GM23248 (cell line): ENCODE measurements at regions not wholly inside any gene's neighbourhood (a gene's known extent, or its start where the extent isn't known, plus 50 kb on each side); places are given as distances from the start of the nearest gene placed in this dataset.

Source experiments
- DNase-seq: peaks from one replicate; pipeline ENCODE4 v3.0.0-alpha.2; 2015
- H2AFZ ChIP-seq: fragments of 200-600 bp; sonication (generic); 2 replicates; pipeline ENCODE4 v1.6.1; 2016; ENCODE audit warnings: antibody characterized with exemption
- H3F3A ChIP-seq: fragments of 200-600 bp; sonication (generic); 2 replicates; pipeline ENCODE4 v1.6.1; 2016; ENCODE audit warnings: mild to moderate bottlenecking, antibody characterized with exemption, mixed run types; ENCODE audit not compliant: insufficient read depth
- H3K27ac ChIP-seq: fragments of 200-600 bp; sonication (generic); 2 replicates; pipeline ENCODE4 v1.5.1; 2016; ENCODE audit warnings: mild to moderate bottlenecking
- H3K27me3 ChIP-seq: fragments of 200-600 bp; sonication (generic); replicated peaks from 2 replicates; pipeline ENCODE4 v1.6.1; 2016; ENCODE audit warnings: mild to moderate bottlenecking; ENCODE audit not compliant: insufficient read depth
- H3K36me3 ChIP-seq: fragments of 200-600 bp; sonication (generic); 2 replicates; pipeline ENCODE4 v1.6.1; 2016; ENCODE audit warnings: low read depth, mild to moderate bottlenecking
- H3K4me1 ChIP-seq: fragments of 200-600 bp; sonication (generic); 2 replicates; pipeline ENCODE4 v1.6.1; 2016; ENCODE audit warnings: mild to moderate bottlenecking; ENCODE audit not compliant: insufficient read depth
- H3K4me2 ChIP-seq: fragments of 200-600 bp; sonication (generic); one replicate; pipeline ENCODE4 v1.6.1; 2016; ENCODE audit warnings: mild to moderate bottlenecking; ENCODE audit not compliant: unreplicated experiment
- H3K4me3 ChIP-seq: fragments of 200-600 bp; sonication (generic); 2 replicates; pipeline ENCODE4 v1.5.1; 2016; ENCODE audit warnings: mild to moderate bottlenecking
- H3K79me2 ChIP-seq: fragments of 200-600 bp; sonication (generic); 2 replicates; pipeline ENCODE4 v1.6.1; 2016; ENCODE audit warnings: mild to moderate bottlenecking; ENCODE audit not compliant: insufficient read depth
- H3K9ac ChIP-seq: fragments of 200-600 bp; sonication (generic); 2 replicates; pipeline ENCODE4 v1.6.1; 2016; ENCODE audit warnings: mild to moderate bottlenecking
- H3K9me2 ChIP-seq: fragments of 200-600 bp; sonication (generic); 2 replicates; pipeline ENCODE4 v1.6.1; 2016; ENCODE audit warnings: mixed run types, mild to moderate bottlenecking, moderate library complexity; ENCODE audit not compliant: insufficient read depth
- H3K9me3 ChIP-seq: fragments of 200-600 bp; sonication (generic); one replicate; pipeline ENCODE4 v1.6.1; 2017; ENCODE audit warnings: low read depth
- H4K20me1 ChIP-seq: fragments of 200-600 bp; sonication (generic); 2 replicates; pipeline ENCODE4 v1.6.0; 2016; ENCODE audit not compliant: insufficient read depth
- EZH2 ChIP-seq: fragments of 200-600 bp; sonication (generic); IDR thresholded peaks from 2 replicates; pipeline ENCODE4 v1.6.1; 2018; ENCODE audit warnings: antibody characterized with exemption, mild to moderate bottlenecking; ENCODE audit not compliant: insufficient read depth, poor library complexity, severe bottlenecking
- EZH2phosphoT487 ChIP-seq: fragments of 200-600 bp; sonication (generic); IDR thresholded peaks from 2 replicates; pipeline ENCODE4 v1.6.1; 2018; ENCODE audit warnings: antibody characterized with exemption, moderate library complexity, mild to moderate bottlenecking, low read depth; ENCODE audit not compliant: insufficient read depth
- WGBS, 2 experiments: methylation state at CpG; one replicate each; pipeline ENCODE4 v1.1.6; 2015 to 2017; ENCODE audit warnings: low lambda C conversion rate in 2 of 2, low coverage in 1 of 2; ENCODE audit errors: missing lambda C conversion rate in 2 of 2; 5-methylcytosine and 5-hydroxymethylcytosine counted together
- in situ Hi-C: fragments of 300-500 bp; cut with MboI; formaldehyde crosslinking; loops from 2 replicates; pipeline ENCODE4 v1.15.0; 2020

- Histone ChIP-seq H3K36me3 (no peaks in the 10 kb centered on the region), H3F3A (no peaks in the 10 kb centered on the region), H3K27ac (no peak overlapping the region), H3K4me1 (no peaks in the 10 kb centered on the region), H3K4me3 (no peak overlapping the region), H2AFZ (no peak overlapping the region), H3K9ac (no peak overlapping the region), H3K9me3 (no peaks in the 10 kb centered on the region), H3K27me3 (no peaks in the 10 kb centered on the region), H3K79me2 (no peaks in the 10 kb centered on the region), H3K9me2 (no peaks in the 10 kb centered on the region), H3K4me2 (no peak overlapping the region), H4K20me1 (no peaks in the 10 kb centered on the region)
- DNase-seq = no peak
- in situ Hi-C loops = no loop called here
- TF ChIP-seq EZH2 (no peak), EZH2phosphoT487 (no peak)
- 10 to 21% methylated on average over 3 of the region's 3 CpGs for WGBS, 2 experiments
These were observed 274.2 kb upstream of the MYOCD start for GRCh38 chr17:12391468-12391867.

GRCh38 chr17:12395733-12396354, 269.8 kb upstream of the MYOCD start:
- Histone ChIP-seq H3K9ac (no peak overlapping the region), H4K20me1 (no peaks in the 10 kb centered on the region), H3K27me3 (no peaks in the 10 kb centered on the region), H3K4me1 (no peaks in the 10 kb centered on the region), H3K9me3 (no peaks in the 10 kb centered on the region), H3K36me3 (no peaks in the 10 kb centered on the region), H3K4me2 (no peak overlapping the region), H3F3A (no peaks in the 10 kb centered on the region), H3K4me3 (no peak overlapping the region), H3K27ac (no peak overlapping the region), H3K79me2 (no peaks in the 10 kb centered on the region), H3K9me2 (no peaks in the 10 kb centered on the region), H2AFZ (no peak overlapping the region)
- in situ Hi-C loops = no loop called here
- no peak for TF ChIP-seq EZH2
- no peak for TF ChIP-seq EZH2phosphoT487
- 19 to 23% methylated on average over 5 of the region's 5 CpGs for WGBS, 2 experiments
- peak; percentile 20 for DNase-seq

- Histone ChIP-seq H3K4me3 (no peak overlapping the region), H3K27ac (no peak overlapping the region), H3K9ac (no peak overlapping the region), H3K9me2 (no peaks in the 10 kb centered on the region), H3K79me2 (no peaks in the 10 kb centered on the region), H4K20me1 (no peaks in the 10 kb centered on the region), H3K9me3 (no peaks in the 10 kb centered on the region), H3K4me2 (no peak overlapping the region), H3K36me3 (no peaks in the 10 kb centered on the region), H3F3A (no peaks in the 10 kb centered on the region), H3K4me1 (no peaks in the 10 kb centered on the region), H2AFZ (no peak overlapping the region), H3K27me3 (no peaks in the 10 kb centered on the region)
- in situ Hi-C loops = no loop called here
- no peak for DNase-seq
- no peak for TF ChIP-seq EZH2phosphoT487
- 33 to 36% methylated on average over 8 of the region's 8 CpGs for WGBS, 2 experiments
These were observed 267.1 kb upstream of the MYOCD start for GRCh38 chr17:12398441-12399051.

- H3K36me3 ChIP-seq = no peaks in the 10 kb centered on the region
- DNase-seq = peak; percentile 32
- TF ChIP-seq EZH2 (no peak), EZH2phosphoT487 (no peak)
- H4K20me1 ChIP-seq = no peaks in the 10 kb centered on the region
- no peaks in the 10 kb centered on the region for H3K79me2 ChIP-seq
- no peaks in the 10 kb centered on the region for H3K9me3 ChIP-seq
- 21 to 31% methylated on average over 5 of the region's 5 CpGs for WGBS, 2 experiments
- H3K4me2 ChIP-seq = no peak overlapping the region
- no peaks in the 10 kb centered on the region for H3F3A ChIP-seq
- H3K27me3 ChIP-seq = no peaks in the 10 kb centered on the region
- H3K9me2 ChIP-seq = no peaks in the 10 kb centered on the region
- no peaks in the 10 kb centered on the region for H3K4me1 ChIP-seq
- in situ Hi-C loops = no loop called here
- H2AFZ ChIP-seq = no peak overlapping the region
- no peak overlapping the region for H3K27ac ChIP-seq
- H3K4me3 ChIP-seq = no peak overlapping the region
- no peak overlapping the region for H3K9ac ChIP-seq
These were observed 262.6 kb upstream of the MYOCD start for GRCh38 chr17:12402963-12403622.
